ENCODE measurements at regions not wholly inside any gene's neighbourhood (a gene's known extent, or its start where the extent isn't known, plus 50 kb on each side); places are given as distances from the start of the nearest gene placed in this dataset.

DNA sequence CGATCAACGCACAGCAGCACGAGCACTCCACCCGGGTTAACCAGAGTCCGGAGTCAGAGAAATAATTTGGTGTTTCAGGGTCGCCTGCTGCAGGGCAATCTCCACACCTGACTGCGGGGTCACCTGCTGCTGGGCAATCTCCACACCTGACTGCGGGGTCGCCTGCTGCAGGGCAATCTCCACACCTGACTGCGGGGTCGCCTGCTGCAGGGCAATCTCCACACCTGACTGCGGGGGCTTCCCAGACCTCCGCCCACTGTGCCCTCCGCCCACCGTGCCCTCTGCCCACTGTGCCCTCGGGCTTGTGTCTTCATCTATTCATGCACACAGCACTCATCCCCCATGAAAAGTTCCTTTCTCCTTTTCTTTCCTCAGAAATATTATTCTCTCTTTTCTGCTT, 500.2 kb upstream of the SALL3 start:
- no peak for TF ChIP-seq RARB (CRISPR knock-in tag; IDR thresholded peaks at IDR 0.05)
- TF ChIP-seq ARNTL (CRISPR knock-in tag; IDR thresholded peaks at IDR 0.05; ENCODE audit: borderline replicate concordance, low read depth): no peak
- no peak for TF ChIP-seq PPARA (CRISPR knock-in tag; IDR thresholded peaks at IDR 0.05; ENCODE audit: borderline replicate concordance)
- no peak for TF ChIP-seq ZFP30 (CRISPR knock-in tag; IDR thresholded peaks at IDR 0.05)
- TF ChIP-seq ZC3H10 (CRISPR knock-in tag; IDR thresholded peaks at IDR 0.05): no peak
- no peak for TF ChIP-seq ZNF70 (CRISPR knock-in tag; IDR thresholded peaks at IDR 0.05)
